Neural cell (in vitro differentiated cells): ENCODE measurements at regions not wholly inside any gene's neighbourhood (a gene's known extent, or its start where the extent isn't known, plus 50 kb on each side); places are given as distances from the start of the nearest gene placed in this dataset.

Source experiments
- H2AFZ ChIP-seq: fragments of 200-600, 300-800 bp; sonication (generic), shearing (Covaris generic); 2 replicates; pipeline ENCODE4 v1.6.0; 2014; ENCODE audit warnings: low read depth, mild to moderate bottlenecking, antibody characterized with exemption, low read length, moderate library complexity
- H3F3A ChIP-seq: fragments of 200-600 bp; shearing (Covaris generic); 2 replicates; pipeline ENCODE4 v1.6.1; 2016; ENCODE audit warnings: mild to moderate bottlenecking, moderate library complexity, mixed read lengths, antibody characterized with exemption, low read length; ENCODE audit not compliant: insufficient read depth, poor library complexity, severe bottlenecking
- H3K27ac ChIP-seq: fragments of 200-600, 300-800 bp; sonication (generic), shearing (Covaris generic); 2 replicates; pipeline ENCODE4 v1.5.1; 2014; ENCODE audit warnings: mild to moderate bottlenecking, low read length, moderate library complexity
- H3K27me3 ChIP-seq: fragments of 300-800, 200-600 bp; sonication (generic), shearing (Covaris generic); 2 replicates; pipeline ENCODE4 v1.6.0; 2014; ENCODE audit warnings: mild to moderate bottlenecking, low read depth, low read length, moderate library complexity; ENCODE audit not compliant: insufficient read depth
- H3K36me3 ChIP-seq: fragments of 300-800, 200-600 bp; sonication (generic), shearing (Covaris generic); 2 replicates; pipeline ENCODE4 v1.5.1; 2014; ENCODE audit warnings: mild to moderate bottlenecking, antibody characterized with exemption, low read length, moderate library complexity; ENCODE audit not compliant: insufficient read depth
- H3K4me2 ChIP-seq: fragments of 300-800, 200-600 bp; sonication (generic), shearing (Covaris generic); 2 replicates; pipeline ENCODE4 v1.6.0; 2014; ENCODE audit warnings: mild to moderate bottlenecking, low read length
- H3K4me3 ChIP-seq: fragments of 300-800, 200-600 bp; sonication (generic), shearing (Covaris generic); 2 replicates; pipeline ENCODE4 v1.5.1; 2014; ENCODE audit warnings: mild to moderate bottlenecking, low read length, moderate library complexity
- H3K79me2 ChIP-seq: fragments of 200-600 bp; shearing (Covaris generic); replicated peaks from 2 replicates; pipeline ENCODE4 v1.6.0; 2014; ENCODE audit warnings: mild to moderate bottlenecking, low read length, moderate library complexity; ENCODE audit not compliant: insufficient read depth
- H3K9ac ChIP-seq: fragments of 300-800, 200-600 bp; sonication (generic), shearing (Covaris generic); 2 replicates; pipeline ENCODE4 v1.6.1; 2016; ENCODE audit warnings: mild to moderate bottlenecking, low read length, mixed read lengths
- H3K9me2 ChIP-seq: fragments of 200-600 bp; shearing (Covaris generic); 2 replicates; pipeline ENCODE4 v1.6.1; 2016; ENCODE audit warnings: mild to moderate bottlenecking, low read length, mixed read lengths; ENCODE audit not compliant: insufficient read depth
- H3K9me3 ChIP-seq: fragments of 200-600, 300-800 bp; sonication (generic), shearing (Covaris generic); 2 replicates; pipeline ENCODE4 v1.6.1; 2016; ENCODE audit warnings: mild to moderate bottlenecking, mixed run types, low read length, moderate library complexity, mixed read lengths
- H4K20me1 ChIP-seq: fragments of 200-600 bp; shearing (Covaris generic); 2 replicates; pipeline ENCODE4 v1.6.1; 2016; ENCODE audit warnings: mild to moderate bottlenecking, mixed run types; ENCODE audit not compliant: insufficient read depth
- EP300 ChIP-seq: fragments of 450-650 bp; conservative IDR thresholded peaks from 2 replicates; pipeline ENCODE4 v1.6.1; 2014; ENCODE audit warnings: antibody characterized with exemption, mild to moderate bottlenecking, moderate library complexity; ENCODE audit not compliant: poor library complexity, severe bottlenecking
- EZH2 ChIP-seq: fragments of 200-600, 300-800 bp; shearing (Covaris generic), sonication (generic); IDR thresholded peaks from 2 replicates; pipeline ENCODE4 v1.6.1; 2014; ENCODE audit warnings: antibody characterized with exemption, low read length, borderline replicate concordance, mild to moderate bottlenecking; ENCODE audit not compliant: insufficient read depth, poor library complexity, severe bottlenecking
- MXI1 ChIP-seq: fragments of 450-650 bp; conservative IDR thresholded peaks from 2 replicates; pipeline ENCODE4 v1.6.1; 2014; ENCODE audit warnings: antibody characterized with exemption, mild to moderate bottlenecking; ENCODE audit not compliant: poor library complexity, severe bottlenecking
- POLR2AphosphoS5 ChIP-seq: IDR thresholded peaks from 2 replicates; pipeline ENCODE4 v1.6.1; 2012
- RAD21 ChIP-seq: fragments of 450-650 bp; conservative IDR thresholded peaks from 2 replicates; pipeline ENCODE4 v1.6.1; 2014; ENCODE audit warnings: antibody characterized with exemption, mild to moderate bottlenecking, moderate library complexity
- SMC3 ChIP-seq: fragments of 450-650 bp; conservative IDR thresholded peaks from 2 replicates; pipeline ENCODE4 v1.6.1; 2014; ENCODE audit warnings: antibody characterized with exemption, mild to moderate bottlenecking, moderate library complexity; ENCODE audit not compliant: poor library complexity
- TAF1 ChIP-seq: IDR thresholded peaks from 2 replicates; pipeline ENCODE4 v1.6.1; 2012; ENCODE audit warnings: low read depth
- TF ChIP-seq, protein P1 (sequence below): fragments of 450-650 bp; IDR thresholded peaks from 2 replicates; pipeline ENCODE4 v1.5.1; 2014; ENCODE audit warnings: antibody characterized with exemption, mild to moderate bottlenecking, moderate library complexity; ENCODE audit not compliant: poor library complexity, severe bottlenecking
- TF ChIP-seq, protein P2 (sequence below): IDR thresholded peaks from 2 replicates; pipeline ENCODE4 v1.6.1; 2012; ENCODE audit warnings: borderline replicate concordance

DNA sequence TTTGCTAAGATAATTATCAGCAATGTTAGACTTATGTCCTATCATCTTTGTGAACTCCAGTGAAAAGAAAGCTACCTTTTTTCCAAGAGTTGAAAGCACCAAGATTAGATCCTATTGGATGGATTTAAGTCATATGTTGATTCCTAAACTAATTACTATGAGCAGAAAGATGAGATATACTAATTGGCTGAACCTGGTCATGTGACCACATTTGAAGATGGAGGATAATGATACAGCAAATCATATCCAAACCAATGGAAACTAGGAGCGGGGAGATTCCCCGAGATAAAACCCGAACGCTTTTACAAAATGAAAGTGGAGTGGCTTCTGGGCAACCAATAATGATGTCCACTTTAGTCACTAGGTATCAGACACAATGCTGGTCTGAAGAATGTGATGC, 1060.2 kb upstream of the EEF2KMT start:
- Histone ChIP-seq H2AFZ (no peak overlapping the region), H3K9ac (no peak overlapping the region), H3K27me3 (no peaks in the 10 kb centered on the region), H3K79me2 (no peaks in the 10 kb centered on the region), H3F3A (no peaks in the 10 kb centered on the region), H4K20me1 (no peaks in the 10 kb centered on the region), H3K4me2 (no peak overlapping the region), H3K36me3 (no peaks in the 10 kb centered on the region), H3K9me3 (no peaks in the 10 kb centered on the region), H3K27ac (no peak overlapping the region), H3K4me3 (no peak overlapping the region), H3K9me2 (no peaks in the 10 kb centered on the region)
- no peak for TF ChIP-seq MXI1
- no peak for TF ChIP-seq EP300
- no peak for TF ChIP-seq RAD21
- no peak for TF ChIP-seq SMC3
- TF ChIP-seq, protein P1, sequence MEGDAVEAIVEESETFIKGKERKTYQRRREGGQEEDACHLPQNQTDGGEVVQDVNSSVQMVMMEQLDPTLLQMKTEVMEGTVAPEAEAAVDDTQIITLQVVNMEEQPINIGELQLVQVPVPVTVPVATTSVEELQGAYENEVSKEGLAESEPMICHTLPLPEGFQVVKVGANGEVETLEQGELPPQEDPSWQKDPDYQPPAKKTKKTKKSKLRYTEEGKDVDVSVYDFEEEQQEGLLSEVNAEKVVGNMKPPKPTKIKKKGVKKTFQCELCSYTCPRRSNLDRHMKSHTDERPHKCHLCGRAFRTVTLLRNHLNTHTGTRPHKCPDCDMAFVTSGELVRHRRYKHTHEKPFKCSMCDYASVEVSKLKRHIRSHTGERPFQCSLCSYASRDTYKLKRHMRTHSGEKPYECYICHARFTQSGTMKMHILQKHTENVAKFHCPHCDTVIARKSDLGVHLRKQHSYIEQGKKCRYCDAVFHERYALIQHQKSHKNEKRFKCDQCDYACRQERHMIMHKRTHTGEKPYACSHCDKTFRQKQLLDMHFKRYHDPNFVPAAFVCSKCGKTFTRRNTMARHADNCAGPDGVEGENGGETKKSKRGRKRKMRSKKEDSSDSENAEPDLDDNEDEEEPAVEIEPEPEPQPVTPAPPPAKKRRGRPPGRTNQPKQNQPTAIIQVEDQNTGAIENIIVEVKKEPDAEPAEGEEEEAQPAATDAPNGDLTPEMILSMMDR = no peak
- TF ChIP-seq EZH2 = no peak
- TF ChIP-seq, protein P2, sequence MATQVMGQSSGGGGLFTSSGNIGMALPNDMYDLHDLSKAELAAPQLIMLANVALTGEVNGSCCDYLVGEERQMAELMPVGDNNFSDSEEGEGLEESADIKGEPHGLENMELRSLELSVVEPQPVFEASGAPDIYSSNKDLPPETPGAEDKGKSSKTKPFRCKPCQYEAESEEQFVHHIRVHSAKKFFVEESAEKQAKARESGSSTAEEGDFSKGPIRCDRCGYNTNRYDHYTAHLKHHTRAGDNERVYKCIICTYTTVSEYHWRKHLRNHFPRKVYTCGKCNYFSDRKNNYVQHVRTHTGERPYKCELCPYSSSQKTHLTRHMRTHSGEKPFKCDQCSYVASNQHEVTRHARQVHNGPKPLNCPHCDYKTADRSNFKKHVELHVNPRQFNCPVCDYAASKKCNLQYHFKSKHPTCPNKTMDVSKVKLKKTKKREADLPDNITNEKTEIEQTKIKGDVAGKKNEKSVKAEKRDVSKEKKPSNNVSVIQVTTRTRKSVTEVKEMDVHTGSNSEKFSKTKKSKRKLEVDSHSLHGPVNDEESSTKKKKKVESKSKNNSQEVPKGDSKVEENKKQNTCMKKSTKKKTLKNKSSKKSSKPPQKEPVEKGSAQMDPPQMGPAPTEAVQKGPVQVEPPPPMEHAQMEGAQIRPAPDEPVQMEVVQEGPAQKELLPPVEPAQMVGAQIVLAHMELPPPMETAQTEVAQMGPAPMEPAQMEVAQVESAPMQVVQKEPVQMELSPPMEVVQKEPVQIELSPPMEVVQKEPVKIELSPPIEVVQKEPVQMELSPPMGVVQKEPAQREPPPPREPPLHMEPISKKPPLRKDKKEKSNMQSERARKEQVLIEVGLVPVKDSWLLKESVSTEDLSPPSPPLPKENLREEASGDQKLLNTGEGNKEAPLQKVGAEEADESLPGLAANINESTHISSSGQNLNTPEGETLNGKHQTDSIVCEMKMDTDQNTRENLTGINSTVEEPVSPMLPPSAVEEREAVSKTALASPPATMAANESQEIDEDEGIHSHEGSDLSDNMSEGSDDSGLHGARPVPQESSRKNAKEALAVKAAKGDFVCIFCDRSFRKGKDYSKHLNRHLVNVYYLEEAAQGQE = no peak
- TF ChIP-seq TAF1 = no peak
- no peak for TF ChIP-seq POLR2AphosphoS5

DNA sequence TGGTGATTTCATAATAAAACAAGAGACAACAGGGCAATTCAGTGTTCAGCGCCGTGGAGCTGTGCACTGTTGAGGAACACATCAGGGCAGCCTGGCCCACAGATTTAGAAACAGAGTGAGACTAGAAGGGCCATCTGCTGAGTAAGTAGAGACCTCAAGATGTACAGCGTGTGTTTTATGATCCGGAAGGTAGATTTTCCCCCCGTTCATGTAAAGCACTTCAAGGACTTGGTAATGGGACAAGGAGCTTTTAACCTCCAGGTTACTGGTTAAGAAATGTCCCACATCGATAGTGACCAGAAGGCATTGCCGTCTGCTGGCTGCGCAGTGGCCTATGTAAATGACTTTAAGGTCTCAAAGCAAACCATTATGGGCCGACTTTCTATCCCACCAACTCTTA, 1057.7 kb upstream of the EEF2KMT start:
- Histone ChIP-seq H2AFZ (no peak overlapping the region), H3K4me3 (no peak overlapping the region), H3K4me2 (no peak overlapping the region), H3K36me3 (no peaks in the 10 kb centered on the region), H3K27ac (no peak overlapping the region), H3K9ac (no peak overlapping the region), H3K79me2 (no peaks in the 10 kb centered on the region), H3K9me3 (no peaks in the 10 kb centered on the region), H3K27me3 (no peaks in the 10 kb centered on the region), H3K9me2 (no peaks in the 10 kb centered on the region), H3F3A (no peaks in the 10 kb centered on the region), H4K20me1 (no peaks in the 10 kb centered on the region)
- TF ChIP-seq POLR2AphosphoS5 (no peak), SMC3 (no peak), MXI1 (no peak), EP300 (no peak), EZH2 (no peak), TAF1 (no peak)
- TF ChIP-seq, protein P1 = no peak
- TF ChIP-seq, protein P2 = no peak
